ENCODE measurements at regions not wholly inside any gene's neighbourhood (a gene's known extent, or its start where the extent isn't known, plus 50 kb on each side); places are given as distances from the start of the nearest gene placed in this dataset.

- H3K27me3 ChIP-seq: no peaks in the 10 kb centered on the region
- DNase-seq (no peak), ATAC-seq (no peak), FAIRE-seq (no peak)
- H3K9me3 ChIP-seq: no peaks in the 10 kb centered on the region
- H3K4me3 ChIP-seq: no peak overlapping the region
- intact Hi-C loops (cut with DNase I): no loop called here
- H3K4me1 ChIP-seq: no peaks in the 10 kb centered on the region
- no peaks in the 10 kb centered on the region for H3K36me3 ChIP-seq
- TF ChIP-seq CTCF (IDR thresholded peaks at IDR 0.05): no peak
- H3K27ac ChIP-seq: no peak overlapping the region
- WGBS, 2 donors: 61 to 63% methylated on average over 2 of the region's 2 CpGs
Measured at GRCh38 chr2:177077778-177078177, 134.8 kb upstream of the HNRNPA3 start.

GRCh38 chr2:177078416-177078815, 134.2 kb upstream of the HNRNPA3 start:
- H3K9me3 ChIP-seq: no peaks in the 10 kb centered on the region
- H3K27ac ChIP-seq: no peak overlapping the region
- WGBS, 2 donors: 39 to 49% methylated on average over 3 of the region's 3 CpGs
- H3K27me3 ChIP-seq: no peaks in the 10 kb centered on the region
- ATAC-seq (peak in 3 of 4 donors; percentile 57 to 68 (median 60)), DNase-seq (peak in 3 of 6 donors; percentile 7 to 61 (median 52)), FAIRE-seq (no peak)
- intact Hi-C loops (cut with DNase I): no loop called here
- H3K4me3 ChIP-seq: no peak overlapping the region
- H3K36me3 ChIP-seq: no peaks in the 10 kb centered on the region
- H3K4me1 ChIP-seq: no peaks in the 10 kb centered on the region
- TF ChIP-seq CTCF (IDR thresholded peaks at IDR 0.05): no peak

GRCh38 chr2:177078855-177079254, 133.7 kb upstream of the HNRNPA3 start:
- 53 to 73% methylated on average over 3 of the region's 3 CpGs for WGBS, 2 donors
- ATAC-seq: no peak
- H3K27ac ChIP-seq: no peak overlapping the region
- no peaks in the 10 kb centered on the region for H3K4me1 ChIP-seq
- DNase-seq: no peak
- no peak overlapping the region for H3K4me3 ChIP-seq
- FAIRE-seq: no peak
- no peaks in the 10 kb centered on the region for H3K9me3 ChIP-seq
- intact Hi-C loops (cut with DNase I): no loop called here
- TF ChIP-seq CTCF (IDR thresholded peaks at IDR 0.05): no peak
- H3K27me3 ChIP-seq: no peaks in the 10 kb centered on the region
- H3K36me3 ChIP-seq: no peaks in the 10 kb centered on the region

- no peak for FAIRE-seq
- intact Hi-C loops (cut with DNase I): no loop called here
- ATAC-seq: no peak
- 63 to 66% methylated on average over 3 of the region's 3 CpGs for WGBS, 2 donors
- Histone ChIP-seq H3K36me3 (no peaks in the 10 kb centered on the region), H3K27ac (no peak overlapping the region), H3K4me3 (no peak overlapping the region), H3K27me3 (no peaks in the 10 kb centered on the region), H3K9me3 (no peaks in the 10 kb centered on the region), H3K4me1 (no peaks in the 10 kb centered on the region)
- no peak for TF ChIP-seq CTCF (IDR thresholded peaks at IDR 0.05)
- DNase-seq: no peak
Measured at GRCh38 chr2:177080746-177081284, 131.8 kb upstream of the HNRNPA3 start.

GRCh38 chr2:177084607-177085006, 128.0 kb upstream of the HNRNPA3 start:
- Histone ChIP-seq H3K36me3 (no peaks in the 10 kb centered on the region), H3K9me3 (no peaks in the 10 kb centered on the region), H3K27ac (no peak overlapping the region), H3K4me1 (no peaks in the 10 kb centered on the region), H3K4me3 (no peak overlapping the region), H3K27me3 (no peaks in the 10 kb centered on the region)
- FAIRE-seq: no peak
- intact Hi-C loops (cut with DNase I): no loop called here
- WGBS, 2 donors: 46 to 63% methylated on average over 4 of the region's 4 CpGs
- no peak for ATAC-seq
- no peak for DNase-seq
- TF ChIP-seq CTCF (IDR thresholded peaks at IDR 0.05): no peak

All from pancreas (tissue), 10 donors.